B cell (primary cell): ENCODE measurements at regions not wholly inside any gene's neighbourhood (a gene's known extent, or its start where the extent isn't known, plus 50 kb on each side); places are given as distances from the start of the nearest gene placed in this dataset.

ENCODE experiments used
- ATAC-seq: fragments of 200-7000 bp; cut with Tn5 transposase; one replicate; pipeline ENCODE4 v1.10.0; 2021; ENCODE audit warnings: low read depth, mild to moderate bottlenecking, moderate number of reproducible peaks, moderate library complexity
- CTCF ChIA-PET: fragments of 350-600 bp; sonication (Branson Sonifier 250); formaldehyde crosslinking; loops from one replicate; lab custom pipeline; 2021; ENCODE audit warnings: antibody characterized with exemption, inconsistent platforms; lab: Charles Lee
- POLR2A ChIA-PET: fragments of 350-600 bp; sonication (Branson Sonifier 250); formaldehyde crosslinking; loops from one replicate; lab custom pipeline; 2021; ENCODE audit warnings: antibody characterized with exemption; lab: Charles Lee
- DNase-seq: peaks from one replicate; pipeline ENCODE4 v3.0.0; 2013
- H2AFZ ChIP-seq: 2 replicates; pipeline ENCODE4 v1.6.1; 2012; ENCODE audit warnings: mild to moderate bottlenecking, low read depth, low read length; ENCODE audit not compliant: insufficient read depth, poor library complexity, severe bottlenecking
- H3K27ac ChIP-seq, 2 donors: 1 replicate in 1 of 2; 2 replicates in 1 of 2; pipeline ENCODE4 v1.5.1; 2012 to 2013; ENCODE audit warnings: low read length in 2 of 2, mild to moderate bottlenecking in 2 of 2, moderate library complexity in 1 of 2
- H3K27me3 ChIP-seq, 4 experiments: fragments of 200-600 bp in 1 of 4; sonication (generic) in 1 of 4; replicated peaks in 1 of 4; 1 replicate in 2 of 4; 2 replicates in 2 of 4; pipeline versions ENCODE4 v1.6.1 to v1.7.0; 2013 to 2016; ENCODE audit warnings: low read length in 3 of 4, mild to moderate bottlenecking in 2 of 4, mixed read lengths in 1 of 4, moderate library complexity in 1 of 4; ENCODE audit not compliant: insufficient read depth in 4 of 4, control insufficient read depth in 3 of 4; ENCODE audit errors: control extremely low read depth in 1 of 4
- H3K36me3 ChIP-seq, 2 experiments: replicated peaks in 1 of 2; 1 replicate in 1 of 2; 2 replicates in 1 of 2; pipeline versions ENCODE4 v1.6.1 to v1.7.1; 2013; ENCODE audit warnings: low read length in 1 of 2; ENCODE audit not compliant: insufficient read depth in 2 of 2, control insufficient read depth in 1 of 2; ENCODE audit errors: control extremely low read depth in 1 of 2, extremely low read depth in 1 of 2
- H3K4me1 ChIP-seq, 2 donors: fragments of 200-600 bp in 1 of 2; sonication (generic) in 1 of 2; 1 replicate in 1 of 2; 2 replicates in 1 of 2; pipeline versions ENCODE4 v1.5.1 to v1.6.1; 2013 to 2017; ENCODE audit warnings: low read length in 2 of 2; ENCODE audit not compliant: control insufficient read depth in 2 of 2, insufficient read depth in 2 of 2
- H3K4me2 ChIP-seq: replicated peaks from 2 replicates; pipeline ENCODE3; 2012; ENCODE audit warnings: mild to moderate bottlenecking, low read depth, low read length; ENCODE audit not compliant: poor library complexity, severe bottlenecking
- H3K4me3 ChIP-seq, 5 experiments: fragments of 200-600 bp in 1 of 5; sonication (generic) in 1 of 5; 1 replicate in 3 of 5; 2 replicates in 2 of 5; pipeline versions ENCODE4 v1.5.1 to v1.7.0; 2011 to 2016; ENCODE audit warnings: low read length in 4 of 5, mild to moderate bottlenecking in 4 of 5, low read depth in 2 of 5, control low read depth in 1 of 5, moderate library complexity in 1 of 5; ENCODE audit not compliant: insufficient read depth in 1 of 5; ENCODE audit errors: control extremely low read depth in 1 of 5, extremely low read depth in 1 of 5
- H3K79me2 ChIP-seq: fragments of 200-600 bp; sonication (generic); one replicate; pipeline ENCODE4 v1.6.0; 2016; ENCODE audit warnings: low read length; ENCODE audit not compliant: control insufficient read depth, insufficient read depth
- H3K9ac ChIP-seq: fragments of 200-600 bp; sonication (generic); 2 replicates; pipeline ENCODE4 v1.6.1; 2017; ENCODE audit warnings: mild to moderate bottlenecking, low read length, moderate library complexity
- H3K9me3 ChIP-seq, 3 donors: one replicate each; pipeline versions ENCODE4 v1.6.1 to v1.7.1; 2013; ENCODE audit warnings: low read length in 2 of 3; ENCODE audit not compliant: control insufficient read depth in 2 of 3, insufficient read depth in 1 of 3; ENCODE audit errors: control extremely low read depth in 1 of 3
- H4K20me1 ChIP-seq: 2 replicates; pipeline ENCODE4 v1.6.0; 2012; ENCODE audit warnings: mild to moderate bottlenecking, low read length; ENCODE audit not compliant: insufficient read depth, control insufficient read depth, poor library complexity, severe bottlenecking
- H3K27ac Mint-ChIP-seq: one replicate; pipeline ENCODE4 v1.8.0; 2021; ENCODE audit warnings: mixed read lengths
- H3K27me3 Mint-ChIP-seq: one replicate; pipeline ENCODE4 v1.8.0; 2021; ENCODE audit warnings: mixed read lengths
- H3K4me1 Mint-ChIP-seq: one replicate; pipeline ENCODE4 v1.8.0; 2021; ENCODE audit warnings: mixed read lengths
- H3K4me3 Mint-ChIP-seq: one replicate; pipeline ENCODE4 v1.8.0; 2021; ENCODE audit warnings: mixed read lengths
- H3K9me3 Mint-ChIP-seq: one replicate; pipeline ENCODE4 v1.8.0; 2022; ENCODE audit warnings: mixed read lengths; ENCODE audit not compliant: insufficient read depth
- CTCF ChIP-seq: fragments of 200-600 bp; IDR thresholded peaks from one replicate; pipeline ENCODE4 v1.8.0; 2022; ENCODE audit warnings: antibody characterized with exemption, mild to moderate bottlenecking
- EZH2 ChIP-seq: IDR thresholded peaks from 2 replicates; pipeline ENCODE4 v1.6.1; 2012; ENCODE audit warnings: borderline replicate concordance, low read depth, mild to moderate bottlenecking, moderate library complexity, low read length; ENCODE audit not compliant: insufficient read depth, poor library complexity, severe bottlenecking
- WGBS: methylation state at CpG from one replicate; pipeline ENCODE4 v1.1.5; 2013; ENCODE audit warnings: missing lambda C conversion rate; ENCODE audit not compliant: insufficient coverage; 5-methylcytosine and 5-hydroxymethylcytosine counted together
- intact Hi-C: fragments of 100-400 bp; cut with micrococcal nuclease; formaldehyde crosslinking; loops from one replicate; pipeline ENCODE4 v1.10.0; 2022

GRCh38 chr21:39087238-39088030, 95.8 kb downstream of the PSMG1 start:
- Histone ChIP-seq H3K4me1 (no peaks in the 10 kb centered on the region), H3K27me3 (no peaks in the 10 kb centered on the region), H3K27ac (no peak overlapping the region), H3K36me3 (no peaks in the 10 kb centered on the region), H4K20me1 (no peaks in the 10 kb centered on the region), H3K9ac (no peak overlapping the region), H3K4me3 (no peak overlapping the region), H2AFZ (no peak overlapping the region), H3K79me2 (no peaks in the 10 kb centered on the region), H3K4me2 (no peak overlapping the region), H3K9me3 (no peaks in the 10 kb centered on the region)
- no peaks in the 10 kb centered on the region for H3K9me3 Mint-ChIP-seq
- no peak overlapping the region for H3K27ac Mint-ChIP-seq
- no peak for ATAC-seq
- TF ChIP-seq CTCF = no peak
- no peak for TF ChIP-seq EZH2
- DNase-seq = no peak
- H3K27me3 Mint-ChIP-seq = peaks cover 3% of the 10 kb centered on the region
- intact Hi-C loops = no loop called here
- WGBS = 92% methylated on average over 27 of the region's 27 CpGs
- POLR2A ChIA-PET = no interaction called here
- CTCF ChIA-PET = interaction anchor here (0.9 to 1.6 kb wide), 2 partner anchors 23 to 516 kb away, joined by 3 read pairs; no protein-coding TSS in a partner anchor
- H3K4me1 Mint-ChIP-seq = no peaks in the 10 kb centered on the region
- no peak overlapping the region for H3K4me3 Mint-ChIP-seq

GRCh38 chr21:39086547-39086946, 96.7 kb downstream of the PSMG1 start:
- H3K27ac Mint-ChIP-seq = no peak overlapping the region
- H3K4me2 ChIP-seq = no peak overlapping the region
- H3K9me3 ChIP-seq = no peaks in the 10 kb centered on the region
- H3K9ac ChIP-seq = no peak overlapping the region
- 89% methylated on average over 4 of the region's 8 CpGs for WGBS
- intact Hi-C loops = no loop called here
- no peaks in the 10 kb centered on the region for H4K20me1 ChIP-seq
- H3K9me3 Mint-ChIP-seq = no peaks in the 10 kb centered on the region
- H3K27me3 ChIP-seq = no peaks in the 10 kb centered on the region
- no peak for TF ChIP-seq EZH2
- no peak for TF ChIP-seq CTCF
- peaks cover 3% of the 10 kb centered on the region for H3K27me3 Mint-ChIP-seq
- H3K79me2 ChIP-seq = no peaks in the 10 kb centered on the region
- DNase-seq (no peak), ATAC-seq (no peak)
- H3K4me1 Mint-ChIP-seq = no peaks in the 10 kb centered on the region
- no peak overlapping the region for H3K4me3 ChIP-seq
- H3K36me3 ChIP-seq = no peaks in the 10 kb centered on the region
- no peak overlapping the region for H3K27ac ChIP-seq
- H3K4me3 Mint-ChIP-seq = no peak overlapping the region
- no peak overlapping the region for H2AFZ ChIP-seq
- ChIA-PET CTCF (interaction anchor here (0.9 kb wide), 1 partner anchor 23 kb away, joined by 3 read pairs; no protein-coding TSS in a partner anchor), POLR2A (no interaction called here)
- H3K4me1 ChIP-seq = no peaks in the 10 kb centered on the region
